ENCODE measurements at regions not wholly inside any gene's neighbourhood (a gene's known extent, or its start where the extent isn't known, plus 50 kb on each side); places are given as distances from the start of the nearest gene placed in this dataset.

GRCh38 chr16:65263896-65264295 is 142.0 kb upstream of the CDH11 start:
- CTCF ChIA-PET: no interaction called here
- Histone ChIP-seq H3K79me2 (ENCODE audit: low read length) (no peaks in the 10 kb centered on the region), H3K4me3 (ENCODE audit: low read length) (no peak overlapping the region)

DNA sequence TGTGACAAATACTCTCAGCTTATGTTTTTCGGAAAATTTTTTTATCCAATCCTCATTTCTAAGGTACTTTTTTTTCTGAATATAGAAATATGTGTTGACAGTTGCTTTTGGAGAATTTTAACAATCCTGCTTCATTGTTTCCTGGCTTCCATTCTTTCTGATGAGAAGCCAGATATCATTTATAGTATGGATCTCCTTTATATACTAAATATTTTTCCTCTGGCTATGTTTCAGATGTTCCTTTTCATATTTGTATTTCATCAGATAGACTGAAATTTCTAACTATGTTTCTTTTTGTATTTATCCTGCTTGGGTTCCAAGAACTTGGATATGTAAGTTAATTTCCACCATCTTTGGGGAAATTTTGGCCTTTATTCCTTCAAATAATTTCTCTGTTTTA is 138.9 kb upstream of the CDH11 start:
- Histone ChIP-seq H4K20me1 (ENCODE audit: low read length) (no peaks in the 10 kb centered on the region), H3K79me2 (ENCODE audit: low read length) (no peaks in the 10 kb centered on the region), H3K27ac (ENCODE audit: low read length) (no peak overlapping the region), H3K4me3 (ENCODE audit: low read length) (no peak overlapping the region), H3K27me3 (ENCODE audit: low read length) (no peaks in the 10 kb centered on the region), H3K36me3 (ENCODE audit: low read depth, low read length) (no peaks in the 10 kb centered on the region), H3K9ac (ENCODE audit: low read length) (no peak overlapping the region), H3F3A (ENCODE audit: low read length, unreplicated experiment) (no peaks in the 10 kb centered on the region), H2AFZ (ENCODE audit: low read length) (no peak overlapping the region), H3K9me2 (replicated peaks; ENCODE audit: low read length) (no peaks in the 10 kb centered on the region), H3K9me3 (ENCODE audit: low read length) (no peaks in the 10 kb centered on the region), H3K4me2 (ENCODE audit: low read length) (no peak overlapping the region), H3K4me1 (ENCODE audit: insufficient read depth, low read length) (no peaks in the 10 kb centered on the region)
- ATAC-seq: no peak
- intact Hi-C loops (cut with micrococcal nuclease): no loop called here
- TF ChIP-seq CTCF (conservative IDR thresholded peaks at IDR 0.05; ENCODE audit: low read depth, low read length) (no peak), EZH2 (IDR thresholded peaks at IDR 0.05; ENCODE audit: low read length, unreplicated experiment) (no peak), EZH2phosphoT487 (IDR thresholded peaks at IDR 0.05; ENCODE audit: borderline replicate concordance, low read length) (no peak)
- DNase-seq: no peak
- no TSS peak for BruUV-seq (replicated peaks)
- POLR2A ChIA-PET (ENCODE audit: unreplicated experiment): no interaction called here
- CTCF ChIA-PET: no interaction called here

More at GRCh38 chr16:65263896-65264295, 142.0 kb upstream of the CDH11 start:
- no peaks in the 10 kb centered on the region for H3K9me2 ChIP-seq (replicated peaks; ENCODE audit: low read length)
- no peak overlapping the region for H2AFZ ChIP-seq (ENCODE audit: low read length)
- no peak overlapping the region for H3K27ac ChIP-seq (ENCODE audit: low read length)
- no peaks in the 10 kb centered on the region for H3K27me3 ChIP-seq (ENCODE audit: low read length)
- H4K20me1 ChIP-seq (ENCODE audit: low read length): no peaks in the 10 kb centered on the region
- no peak for ATAC-seq
- no peak for TF ChIP-seq EZH2phosphoT487 (IDR thresholded peaks at IDR 0.05; ENCODE audit: borderline replicate concordance, low read length)
- TF ChIP-seq CTCF (conservative IDR thresholded peaks at IDR 0.05; ENCODE audit: low read depth, low read length): no peak
- TF ChIP-seq EZH2 (IDR thresholded peaks at IDR 0.05; ENCODE audit: low read length, unreplicated experiment): no peak
- no peaks in the 10 kb centered on the region for H3K4me1 ChIP-seq (ENCODE audit: insufficient read depth, low read length)
- DNase-seq: no peak
- H3K36me3 ChIP-seq (ENCODE audit: low read depth, low read length): no peaks in the 10 kb centered on the region
- no peak overlapping the region for H3K4me2 ChIP-seq (ENCODE audit: low read length)
- no peak overlapping the region for H3K9ac ChIP-seq (ENCODE audit: low read length)
- POLR2A ChIA-PET (ENCODE audit: unreplicated experiment): no interaction called here
- H3F3A ChIP-seq (ENCODE audit: low read length, unreplicated experiment): no peaks in the 10 kb centered on the region
- H3K9me3 ChIP-seq (ENCODE audit: low read length): no peaks in the 10 kb centered on the region
- no TSS peak for BruUV-seq (replicated peaks)
- intact Hi-C loops (cut with micrococcal nuclease): no loop called here

DNA sequence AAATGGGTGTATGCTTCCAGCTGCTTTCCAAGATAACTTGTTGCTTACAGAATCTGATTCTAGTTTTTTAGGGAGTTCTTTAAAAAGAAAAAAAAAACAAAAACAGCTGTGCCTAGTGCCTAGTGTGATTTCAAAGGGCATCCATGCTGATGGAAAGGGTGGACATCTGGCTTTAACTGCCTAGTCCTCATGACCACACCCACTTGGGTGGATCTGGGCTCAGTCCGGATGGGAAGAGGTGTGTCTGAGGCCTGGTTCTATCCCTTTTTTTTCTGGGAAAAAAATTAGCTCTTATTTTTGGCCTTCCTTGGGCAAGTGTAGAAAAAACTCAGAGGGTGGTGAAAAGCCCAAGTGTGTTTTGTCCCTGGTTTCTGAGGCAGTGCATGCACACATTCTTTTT is 132.3 kb upstream of the CDH11 start:
- H3F3A ChIP-seq (ENCODE audit: low read length, unreplicated experiment): no peaks in the 10 kb centered on the region
- H3K79me2 ChIP-seq (ENCODE audit: low read length): no peaks in the 10 kb centered on the region

More for the DNA sequence above, 132.3 kb upstream of the CDH11 start:
- Histone ChIP-seq H3K9me3 (ENCODE audit: low read length) (no peaks in the 10 kb centered on the region), H4K20me1 (ENCODE audit: low read length) (no peaks in the 10 kb centered on the region), H3K27ac (ENCODE audit: low read length) (no peak overlapping the region), H3K36me3 (ENCODE audit: low read depth, low read length) (no peaks in the 10 kb centered on the region), H3K9ac (ENCODE audit: low read length) (no peak overlapping the region), H2AFZ (ENCODE audit: low read length) (no peak overlapping the region), H3K27me3 (ENCODE audit: low read length) (no peaks in the 10 kb centered on the region), H3K9me2 (replicated peaks; ENCODE audit: low read length) (no peaks in the 10 kb centered on the region), H3K4me3 (ENCODE audit: low read length) (no peak overlapping the region), H3K4me1 (ENCODE audit: insufficient read depth, low read length) (no peaks in the 10 kb centered on the region), H3K4me2 (ENCODE audit: low read length) (no peak overlapping the region)
- POLR2A ChIA-PET (ENCODE audit: unreplicated experiment): no interaction called here
- CTCF ChIA-PET: no interaction called here
- intact Hi-C loops (cut with micrococcal nuclease): no loop called here
- BruUV-seq (replicated peaks): no TSS peak
- TF ChIP-seq EZH2 (IDR thresholded peaks at IDR 0.05; ENCODE audit: low read length, unreplicated experiment): no peak
- no peak for TF ChIP-seq CTCF (conservative IDR thresholded peaks at IDR 0.05; ENCODE audit: low read depth, low read length)
- no peak for TF ChIP-seq EZH2phosphoT487 (IDR thresholded peaks at IDR 0.05; ENCODE audit: borderline replicate concordance, low read length)
- no peak for DNase-seq
- no peak for ATAC-seq
